Nephron (organoid): ENCODE measurements at regions not wholly inside any gene's neighbourhood (a gene's known extent, or its start where the extent isn't known, plus 50 kb on each side); places are given as distances from the start of the nearest gene placed in this dataset.
"Not testable (repeated sequence)": the region's sequence is repeated elsewhere in the genome, so short reads cannot be mapped to it uniquely, and the experiment has no call there.

Experiments
- H3K27ac Mint-ChIP-seq, 3 experiments: 2 replicates each; pipeline ENCODE4 v1.8.0; 2020; ENCODE audit warnings: mixed read lengths in 3 of 3, mild to moderate bottlenecking in 2 of 3, moderate library complexity in 1 of 3
- H3K27me3 Mint-ChIP-seq: 2 replicates; pipeline ENCODE4 v1.8.0; 2021; ENCODE audit warnings: low read depth, mild to moderate bottlenecking, moderate library complexity, mixed read lengths
- H3K36me3 Mint-ChIP-seq: 2 replicates; pipeline ENCODE4 v1.8.0; 2020; ENCODE audit warnings: low read depth, mixed read lengths
- H3K4me1 Mint-ChIP-seq: 2 replicates; pipeline ENCODE4 v1.8.0; 2020; ENCODE audit warnings: mixed read lengths
- H3K4me3 Mint-ChIP-seq, 3 experiments: 2 replicates each; pipeline ENCODE4 v1.8.0; 2020; ENCODE audit warnings: mild to moderate bottlenecking in 3 of 3, mixed read lengths in 3 of 3, moderate library complexity in 2 of 3
- H3K9me3 Mint-ChIP-seq: 2 replicates; pipeline ENCODE4 v1.8.0; 2020; ENCODE audit warnings: mixed read lengths
- CTCF ChIP-seq, 3 experiments: fragments of 200-600 bp; sonication (generic); IDR thresholded peaks; one replicate each; pipeline ENCODE4 v1.5.0; 2021; ENCODE audit warnings: antibody characterized with exemption in 3 of 3; ENCODE audit not compliant: unreplicated experiment in 3 of 3

- Mint-ChIP-seq H3K27ac (no peak overlapping the region), H3K36me3 (no peaks in the 10 kb centered on the region), H3K4me1 (peaks cover 16% of the 10 kb centered on the region), H3K4me3 (no peak overlapping the region), H3K9me3 (peaks cover 7% of the 10 kb centered on the region), H3K27me3 (peaks cover 4% of the 10 kb centered on the region)
- no peak for TF ChIP-seq CTCF (IDR thresholded peaks at IDR 0.05; ENCODE audit: unreplicated experiment in 3 of 3)
These were observed 142.9 kb upstream of the ANKRD28 start for GRCh38 chr3:15940641-15941040.

- H3K4me1 Mint-ChIP-seq, H3K27me3 Mint-ChIP-seq, H3K9me3 Mint-ChIP-seq, H3K27ac Mint-ChIP-seq, H3K4me3 Mint-ChIP-seq, H3K36me3 Mint-ChIP-seq: not testable (repeated sequence)
These were observed 143.7 kb upstream of the ANKRD28 start for GRCh38 chr3:15941457-15941856.

- Mint-ChIP-seq H3K9me3 (peaks cover 7% of the 10 kb centered on the region), H3K4me1 (peaks cover 3% of the 10 kb centered on the region), H3K4me3 (no peak overlapping the region), H3K27ac (no peak overlapping the region), H3K36me3 (no peaks in the 10 kb centered on the region), H3K27me3 (no peaks in the 10 kb centered on the region)
- no peak for TF ChIP-seq CTCF (IDR thresholded peaks at IDR 0.05; ENCODE audit: unreplicated experiment in 3 of 3)
These were observed 144.2 kb upstream of the ANKRD28 start for GRCh38 chr3:15941958-15942357.

GRCh38 chr3:15942462-15942861 lies 144.7 kb upstream of the ANKRD28 start:
- H3K36me3 Mint-ChIP-seq = no peaks in the 10 kb centered on the region
- H3K9me3 Mint-ChIP-seq = peaks cover 7% of the 10 kb centered on the region
- H3K4me3 Mint-ChIP-seq = no peak overlapping the region
- H3K27me3 Mint-ChIP-seq = no peaks in the 10 kb centered on the region
- no peak for TF ChIP-seq CTCF (IDR thresholded peaks at IDR 0.05; ENCODE audit: unreplicated experiment in 3 of 3)
- no peaks in the 10 kb centered on the region for H3K4me1 Mint-ChIP-seq
- H3K27ac Mint-ChIP-seq = no peak overlapping the region

- TF ChIP-seq CTCF (IDR thresholded peaks at IDR 0.05; ENCODE audit: unreplicated experiment in 3 of 3) = no peak
- no peaks in the 10 kb centered on the region for H3K27me3 Mint-ChIP-seq
- H3K9me3 Mint-ChIP-seq = peaks cover 7% of the 10 kb centered on the region
- no peaks in the 10 kb centered on the region for H3K4me1 Mint-ChIP-seq
- no peaks in the 10 kb centered on the region for H3K36me3 Mint-ChIP-seq
- no peak overlapping the region for H3K27ac Mint-ChIP-seq
- no peak overlapping the region for H3K4me3 Mint-ChIP-seq
These were observed 145.2 kb upstream of the ANKRD28 start for GRCh38 chr3:15942936-15943335.

- no peak for TF ChIP-seq CTCF (IDR thresholded peaks at IDR 0.05; ENCODE audit: unreplicated experiment in 3 of 3)
- no peaks in the 10 kb centered on the region for H3K27me3 Mint-ChIP-seq
- no peaks in the 10 kb centered on the region for H3K36me3 Mint-ChIP-seq
- no peak overlapping the region for H3K4me3 Mint-ChIP-seq
- no peaks in the 10 kb centered on the region for H3K9me3 Mint-ChIP-seq
- H3K4me1 Mint-ChIP-seq = no peaks in the 10 kb centered on the region
- no peak overlapping the region for H3K27ac Mint-ChIP-seq
These were observed 150.6 kb upstream of the ANKRD28 start for GRCh38 chr3:15948388-15948787.
